ENCODE measurements at regions not wholly inside any gene's neighbourhood (a gene's known extent, or its start where the extent isn't known, plus 50 kb on each side); places are given as distances from the start of the nearest gene placed in this dataset.

GRCh38 chr2:82316586-82316985 lies 2012.0 kb upstream of the LRRTM1 start:
- ChIA-PET CTCF (no interaction called here), POLR2A (no interaction called here)
- TF ChIP-seq CTCF (IDR thresholded peaks at IDR 0.05; ENCODE audit: control extremely low read depth, extremely low read depth, low read depth, missing control alignments), result no peak
- no peak for DNase-seq (ENCODE audit: extremely low spot score)

- TF ChIP-seq CTCF (IDR thresholded peaks at IDR 0.05; ENCODE audit: control extremely low read depth, extremely low read depth, low read depth, missing control alignments), result no peak
These were observed 2010.4 kb upstream of the LRRTM1 start for GRCh38 chr2:82314836-82315472.

DNA sequence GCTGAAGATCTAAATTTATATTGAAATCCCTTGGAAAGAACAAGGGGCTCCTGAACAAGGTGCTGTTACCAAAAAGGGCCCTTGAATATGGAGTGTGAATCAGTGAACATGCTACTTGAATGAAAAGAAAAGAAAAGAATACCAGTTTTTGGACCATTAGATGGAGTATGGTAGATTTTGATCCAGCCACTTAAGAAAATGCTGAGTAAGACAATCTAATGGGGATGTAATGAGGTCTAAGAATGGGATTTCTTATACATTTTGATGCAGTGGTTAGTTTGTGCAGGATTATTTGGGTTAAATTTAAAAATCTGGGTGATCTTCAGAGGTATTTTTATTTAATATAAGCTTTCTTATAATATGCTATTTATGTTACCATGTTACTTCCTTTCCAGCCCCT lies 2003.0 kb upstream of the LRRTM1 start:
- ChIA-PET POLR2A (no interaction called here), CTCF (no interaction called here)
- no peak for DNase-seq (ENCODE audit: extremely low spot score)
- no peak for TF ChIP-seq CTCF (IDR thresholded peaks at IDR 0.05; ENCODE audit: control extremely low read depth, extremely low read depth, low read depth, missing control alignments)

More at GRCh38 chr2:82314836-82315472, 2010.4 kb upstream of the LRRTM1 start:
- no peak for DNase-seq (ENCODE audit: extremely low spot score)
- ChIA-PET POLR2A (no interaction called here), CTCF (no interaction called here)

DNA sequence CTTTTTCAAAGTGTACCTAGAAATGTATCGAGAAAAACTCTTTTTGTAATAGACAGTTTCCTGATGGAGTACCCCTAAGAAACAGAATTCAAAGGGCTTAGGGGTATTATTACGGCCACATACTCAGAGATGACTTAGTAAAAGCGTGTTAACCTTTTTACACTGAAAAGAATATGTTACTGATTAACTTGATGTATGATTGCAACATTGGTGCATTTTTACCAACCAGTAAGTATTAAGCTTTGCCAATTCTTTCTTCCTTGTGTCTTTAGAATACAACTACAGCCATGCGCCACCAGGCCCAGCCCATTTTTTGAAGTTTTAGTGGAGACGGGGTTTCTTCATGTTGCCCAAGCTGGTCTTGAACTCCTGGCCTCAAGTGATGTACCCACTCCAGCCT lies 1997.0 kb upstream of the LRRTM1 start:
- POLR2A ChIA-PET, result no interaction called here
- CTCF ChIA-PET, result no interaction called here
- DNase-seq (ENCODE audit: extremely low spot score), result no peak
- no peak for TF ChIP-seq CTCF (IDR thresholded peaks at IDR 0.05; ENCODE audit: control extremely low read depth, extremely low read depth, low read depth, missing control alignments)

- CTCF ChIA-PET, result interaction anchor here (1.2 kb wide), 1 partner anchor 51 kb away, joined by 3 read pairs; no protein-coding TSS in a partner anchor
- no peak for DNase-seq (ENCODE audit: extremely low spot score)
- POLR2A ChIA-PET, result no interaction called here
- no peak for TF ChIP-seq CTCF (IDR thresholded peaks at IDR 0.05; ENCODE audit: control extremely low read depth, extremely low read depth, low read depth, missing control alignments)
These were observed 1984.9 kb upstream of the LRRTM1 start for GRCh38 chr2:82289446-82289845.

DNA sequence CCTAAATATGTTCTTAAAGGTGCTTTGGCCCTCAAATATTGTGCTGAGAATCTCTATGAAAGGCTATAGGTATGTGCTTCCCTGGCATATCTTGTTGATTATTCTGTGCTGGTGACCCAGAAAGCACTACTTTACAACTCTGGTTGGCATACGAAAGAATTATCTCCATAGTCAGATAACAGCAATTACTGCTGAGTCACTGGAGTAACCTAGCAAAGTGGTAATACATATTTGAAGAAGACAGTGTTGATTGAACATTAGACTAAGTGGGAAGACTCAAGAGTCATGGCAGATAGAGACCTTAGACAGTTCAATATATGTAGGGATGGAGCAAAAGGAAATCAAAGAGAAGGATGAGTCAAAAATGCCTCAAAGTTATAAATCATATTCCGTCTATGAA lies 1978.5 kb upstream of the LRRTM1 start:
- CTCF ChIA-PET, result no interaction called here
- no peak for DNase-seq (ENCODE audit: extremely low spot score)
- no peak for TF ChIP-seq CTCF (IDR thresholded peaks at IDR 0.05; ENCODE audit: control extremely low read depth, extremely low read depth, low read depth, missing control alignments)
- POLR2A ChIA-PET, result no interaction called here
